GM12801 (cell line): ENCODE measurements at regions not wholly inside any gene's neighbourhood (a gene's known extent, or its start where the extent isn't known, plus 50 kb on each side); places are given as distances from the start of the nearest gene placed in this dataset.

ENCODE experiments used
- TF ChIP-seq, protein P1 (sequence below): IDR thresholded peaks from one replicate; pipeline ENCODE4 v1.5.1; 2011; ENCODE audit warnings: control low read depth; ENCODE audit not compliant: insufficient read length; ENCODE audit errors: extremely low read depth

DNA sequence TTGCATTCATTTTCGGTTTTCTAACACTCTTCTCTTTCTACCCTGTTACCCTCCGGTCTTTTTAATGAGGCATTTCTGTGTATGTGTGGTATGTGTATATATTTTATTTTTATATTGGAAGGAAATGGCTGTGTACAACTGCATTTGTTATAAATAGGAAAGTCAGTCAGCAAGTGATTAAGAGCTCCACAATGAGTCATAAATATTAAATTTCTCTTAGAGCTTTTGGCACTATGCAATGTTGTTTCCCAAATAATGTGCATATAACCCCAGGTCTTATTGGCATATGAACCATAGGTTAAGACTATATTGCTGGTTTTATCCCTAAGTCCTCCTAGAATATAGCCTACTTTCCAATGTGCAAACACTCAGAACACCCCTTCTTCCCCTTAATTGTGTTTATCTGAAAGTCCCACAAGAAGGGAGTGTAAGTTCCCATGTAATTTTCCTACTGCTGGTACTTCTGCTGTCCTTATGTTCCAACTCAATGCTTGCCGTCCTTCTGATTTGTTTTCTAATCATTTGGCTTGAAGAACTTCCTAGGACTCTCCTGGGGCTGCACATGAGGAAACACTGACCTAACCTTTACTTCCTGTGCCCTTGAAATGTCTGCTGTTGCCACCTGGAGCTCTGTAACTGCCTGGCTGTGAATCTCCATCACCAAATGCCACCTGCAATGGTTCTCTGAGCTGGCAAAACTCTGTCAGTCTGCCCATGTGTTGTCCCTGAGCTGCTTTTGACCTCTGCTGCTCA lies 65.5 kb upstream of the PCSK5 start:
- TF ChIP-seq, protein P1, sequence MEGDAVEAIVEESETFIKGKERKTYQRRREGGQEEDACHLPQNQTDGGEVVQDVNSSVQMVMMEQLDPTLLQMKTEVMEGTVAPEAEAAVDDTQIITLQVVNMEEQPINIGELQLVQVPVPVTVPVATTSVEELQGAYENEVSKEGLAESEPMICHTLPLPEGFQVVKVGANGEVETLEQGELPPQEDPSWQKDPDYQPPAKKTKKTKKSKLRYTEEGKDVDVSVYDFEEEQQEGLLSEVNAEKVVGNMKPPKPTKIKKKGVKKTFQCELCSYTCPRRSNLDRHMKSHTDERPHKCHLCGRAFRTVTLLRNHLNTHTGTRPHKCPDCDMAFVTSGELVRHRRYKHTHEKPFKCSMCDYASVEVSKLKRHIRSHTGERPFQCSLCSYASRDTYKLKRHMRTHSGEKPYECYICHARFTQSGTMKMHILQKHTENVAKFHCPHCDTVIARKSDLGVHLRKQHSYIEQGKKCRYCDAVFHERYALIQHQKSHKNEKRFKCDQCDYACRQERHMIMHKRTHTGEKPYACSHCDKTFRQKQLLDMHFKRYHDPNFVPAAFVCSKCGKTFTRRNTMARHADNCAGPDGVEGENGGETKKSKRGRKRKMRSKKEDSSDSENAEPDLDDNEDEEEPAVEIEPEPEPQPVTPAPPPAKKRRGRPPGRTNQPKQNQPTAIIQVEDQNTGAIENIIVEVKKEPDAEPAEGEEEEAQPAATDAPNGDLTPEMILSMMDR, result no peak

DNA sequence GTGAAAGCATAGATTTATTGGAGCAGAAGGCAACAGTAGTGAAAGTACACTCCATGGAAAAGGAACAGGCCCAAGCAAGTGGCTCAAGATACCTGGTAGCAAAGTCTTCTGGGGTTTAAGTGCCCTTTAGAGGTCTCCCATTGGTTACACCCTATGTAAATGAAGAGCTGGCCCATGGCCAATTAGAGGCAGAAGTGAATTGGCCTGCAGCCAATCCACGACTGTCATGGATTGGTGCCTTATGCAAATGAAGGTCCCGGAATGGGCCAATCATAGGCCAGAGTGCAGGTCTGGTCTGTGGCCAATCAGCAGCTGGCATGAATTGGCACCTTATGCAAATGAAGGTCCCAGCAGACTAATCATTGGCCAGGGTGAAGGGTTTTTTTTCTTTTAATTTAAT lies 64.2 kb upstream of the PCSK5 start:
- TF ChIP-seq, protein P1, result no peak

DNA sequence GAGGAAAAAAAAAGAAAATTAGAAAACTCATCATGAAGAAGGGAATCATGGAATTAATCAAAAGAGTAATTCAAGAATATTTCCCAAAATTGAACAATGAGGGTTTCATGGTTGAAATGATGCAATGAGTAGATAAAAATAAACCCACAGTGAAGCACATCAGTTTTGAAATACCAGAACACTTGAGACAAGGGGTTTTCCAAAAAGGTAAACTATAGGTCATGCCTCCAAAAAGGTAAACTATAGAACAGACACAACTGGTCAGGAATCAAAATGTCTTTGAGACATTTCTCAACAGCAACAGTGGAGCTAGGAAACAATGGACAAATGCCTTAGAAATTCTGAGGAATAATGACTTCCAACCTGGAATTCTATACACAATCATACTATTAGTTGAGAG lies 60.2 kb upstream of the PCSK5 start:
- TF ChIP-seq, protein P1, result no peak

DNA sequence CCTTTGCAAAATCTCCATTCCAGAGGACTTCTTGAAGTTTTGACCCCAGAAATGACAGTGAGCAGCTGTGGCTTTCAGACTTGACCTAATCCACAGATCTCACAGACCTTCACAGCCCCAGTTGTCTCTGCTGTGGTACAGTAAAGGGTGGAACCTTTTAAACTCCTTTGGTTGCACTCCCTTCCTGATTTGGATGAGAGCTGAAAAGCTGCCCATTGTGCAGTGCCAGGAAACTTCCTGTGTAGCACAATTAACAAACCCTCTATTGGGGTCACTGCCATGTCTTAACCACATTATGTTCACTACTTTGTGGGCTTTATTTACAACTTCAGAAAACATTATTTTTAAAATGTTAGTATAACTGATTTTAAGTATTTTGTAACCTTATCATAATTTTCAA lies 56.7 kb upstream of the PCSK5 start:
- TF ChIP-seq, protein P1, result no peak

DNA sequence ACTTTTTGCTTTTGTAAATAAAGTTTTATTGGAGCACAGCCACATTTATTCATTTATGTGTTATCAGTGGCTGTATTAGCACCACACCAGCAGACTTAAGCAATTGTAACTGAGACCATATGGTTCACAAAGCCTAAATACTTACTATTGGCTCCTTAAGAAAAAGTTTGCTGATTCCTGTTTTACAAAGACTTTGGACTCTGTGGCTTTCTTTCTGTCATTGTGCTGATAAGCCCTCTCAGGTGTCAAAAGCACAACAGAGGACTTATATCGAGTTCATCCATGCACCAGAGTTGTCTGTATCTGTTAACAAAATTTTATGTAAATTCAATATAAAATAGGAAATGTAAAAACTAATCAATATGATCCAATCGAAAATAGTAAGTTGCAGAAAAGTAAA lies 55.6 kb upstream of the PCSK5 start:
- TF ChIP-seq, protein P1, result no peak
